ENCODE measurements at regions not wholly inside any gene's neighbourhood (a gene's known extent, or its start where the extent isn't known, plus 50 kb on each side); places are given as distances from the start of the nearest gene placed in this dataset.

DNA sequence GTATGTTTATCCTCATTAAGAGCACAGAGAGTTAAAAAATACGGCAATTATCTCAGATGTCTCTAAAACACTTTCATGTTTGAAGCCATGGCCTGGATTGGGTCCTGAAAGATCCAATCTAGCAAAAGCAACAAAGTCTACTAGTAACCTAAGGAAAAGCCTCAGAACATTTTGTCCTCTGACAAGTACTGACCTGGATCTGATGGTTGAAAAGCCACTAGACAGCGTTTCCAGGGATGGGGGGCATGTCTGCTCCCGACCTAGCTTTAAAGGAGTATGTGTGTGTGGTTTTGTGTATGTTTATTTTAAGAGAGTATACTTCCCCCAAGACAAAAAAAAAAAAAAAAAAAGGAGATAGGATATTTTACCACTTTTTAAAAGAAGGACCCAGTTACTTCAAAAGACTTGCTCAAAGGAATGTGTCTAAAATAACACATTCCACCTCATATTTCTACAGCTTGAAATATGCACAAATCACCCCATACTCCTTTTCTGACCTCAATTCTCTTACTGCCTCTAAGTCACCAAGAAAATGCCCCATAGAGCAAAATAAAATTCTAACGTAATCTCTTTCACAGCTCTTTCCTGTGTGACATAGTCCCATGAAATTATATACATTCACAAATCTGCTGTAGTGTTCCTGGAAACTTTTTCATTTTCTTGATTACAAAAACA is 189.0 kb upstream of the TTC29 start:
- H3K18ac ChIP-seq (ENCODE audit: extremely low read depth, low read length): no peak overlapping the region
- H2BK120ac ChIP-seq (replicated peaks; ENCODE audit: low read depth, low read length): no peak overlapping the region
- POLR2A ChIA-PET (ENCODE audit: partially characterized antibody): no interaction called here
- no peak for DNase-seq (ENCODE audit: low read depth in 1 of 2, low spot score in 2 of 2)
- H3K14ac ChIP-seq (ENCODE audit: insufficient read length): no peak overlapping the region
- H3K9ac ChIP-seq (replicated peaks in 1 of 4; ENCODE audit: extremely low read depth in 1 of 4, low read depth in 3 of 4, low read length in 3 of 4): no peak overlapping the region
- no peak overlapping the region for H2AK5ac ChIP-seq (ENCODE audit: low read depth, low read length)
- no peak overlapping the region for H2BK5ac ChIP-seq (ENCODE audit: low read depth, low read length)
- H2BK20ac ChIP-seq (ENCODE audit: low read length): no peak overlapping the region
- no peak overlapping the region for H3K4me3 ChIP-seq (ENCODE audit: extremely low read depth in 1 of 4, insufficient read depth in 2 of 4, low read depth in 3 of 4, low read length in 4 of 4)
- H3K4me2 ChIP-seq (ENCODE audit: insufficient read depth in 1 of 2, low read depth in 2 of 2, low read length in 2 of 2): no peak overlapping the region
- no peak overlapping the region for H3K23ac ChIP-seq (ENCODE audit: insufficient read length)
- H3K79me1 ChIP-seq (ENCODE audit: low read depth, low read length): no peaks in the 10 kb centered on the region
- H3K4ac ChIP-seq (replicated peaks; ENCODE audit: insufficient read length, low read depth, low read length): no peak overlapping the region
- no peak overlapping the region for H4K5ac ChIP-seq (ENCODE audit: insufficient read length, low read depth, low read length)
- H4K20me1 ChIP-seq (replicated peaks in 1 of 2; ENCODE audit: control insufficient read depth in 1 of 2, insufficient read depth in 2 of 2, low read length in 2 of 2): no peaks in the 10 kb centered on the region
- no peak overlapping the region for H2AFZ ChIP-seq (ENCODE audit: low read length)
- no peak overlapping the region for H4K91ac ChIP-seq (replicated peaks; ENCODE audit: insufficient read length, low read length)
- no peaks in the 10 kb centered on the region for H3K36me3 ChIP-seq (ENCODE audit: control insufficient read depth in 2 of 4, insufficient read depth in 4 of 4, low read length in 3 of 4)
- no peak overlapping the region for H2BK15ac ChIP-seq (ENCODE audit: low read length)
- no peak overlapping the region for H3K56ac ChIP-seq (replicated peaks; ENCODE audit: insufficient read length, low read depth, low read length)
- CTCF ChIA-PET (ENCODE audit: partially characterized antibody): no interaction called here
- H3K9me3 ChIP-seq (ENCODE audit: insufficient read depth in 2 of 2, low read depth in 1 of 2, low read length in 1 of 2): no peaks in the 10 kb centered on the region
- no peak for FAIRE-seq
- H4K8ac ChIP-seq (ENCODE audit: extremely low read depth, insufficient read depth, low read length): no peak overlapping the region
- no peak overlapping the region for H2BK12ac ChIP-seq (ENCODE audit: low read depth, low read length)
- no peaks in the 10 kb centered on the region for H3K27me3 ChIP-seq (replicated peaks in 1 of 4; ENCODE audit: control insufficient read depth in 3 of 4, extremely low read depth in 1 of 4, insufficient read depth in 3 of 4, low read length in 3 of 4)
- no peaks in the 10 kb centered on the region for H3K4me1 ChIP-seq (replicated peaks in 1 of 4; ENCODE audit: control insufficient read depth in 3 of 4, insufficient read depth in 4 of 4, low read length in 3 of 4)
- no peaks in the 10 kb centered on the region for H3K79me2 ChIP-seq (ENCODE audit: control insufficient read depth in 1 of 2, insufficient read depth in 2 of 2, low read length in 2 of 2)
- no peak overlapping the region for H3K27ac ChIP-seq (ENCODE audit: low read depth, low read length)
- H3K23me2 ChIP-seq (ENCODE audit: low read depth, low read length): no peaks in the 10 kb centered on the region
- 88% methylated on average over 4 of the region's 4 CpGs; no CpG with 5 or more reads in 1 of the 2 experiments for whole genome bisulfite sequencing, 2 experiments (ENCODE audit: extremely low coverage in 1 of 2, insufficient coverage in 1 of 2, insufficient read length in 1 of 2, insufficient replicate concordance in 2 of 2, low coverage in 1 of 2, low lambda C conversion rate in 2 of 2, missing lambda C conversion rate in 1 of 2)
- TF ChIP-seq, protein P1, sequence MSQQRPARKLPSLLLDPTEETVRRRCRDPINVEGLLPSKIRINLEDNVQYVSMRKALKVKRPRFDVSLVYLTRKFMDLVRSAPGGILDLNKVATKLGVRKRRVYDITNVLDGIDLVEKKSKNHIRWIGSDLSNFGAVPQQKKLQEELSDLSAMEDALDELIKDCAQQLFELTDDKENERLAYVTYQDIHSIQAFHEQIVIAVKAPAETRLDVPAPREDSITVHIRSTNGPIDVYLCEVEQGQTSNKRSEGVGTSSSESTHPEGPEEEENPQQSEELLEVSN (IDR thresholded peaks at IDR 0.05): no peak
- TF ChIP-seq RBBP5 (IDR thresholded peaks at IDR 0.05; ENCODE audit: borderline replicate concordance, low read depth, low read length) (no peak), BCL11A (IDR thresholded peaks at IDR 0.05; ENCODE audit: low read depth in 2 of 2, low read length in 2 of 2) (no peak), HDAC2 (IDR thresholded peaks at IDR 0.05; ENCODE audit: borderline replicate concordance in 1 of 2, low read depth in 2 of 2, low read length in 2 of 2) (no peak), YY1 (IDR thresholded peaks at IDR 0.05; ENCODE audit: low read depth, low read length) (no peak), KDM4A (IDR thresholded peaks at IDR 0.05; ENCODE audit: low read depth, low read length, severe bottlenecking) (no peak), BACH1 (IDR thresholded peaks at IDR 0.05; ENCODE audit: low read length) (no peak), SRF (IDR thresholded peaks at IDR 0.05; ENCODE audit: low read depth, low read length) (no peak), RAD21 (IDR thresholded peaks at IDR 0.05 in 1 of 2, conservative IDR thresholded peaks at IDR 0.05 in 1 of 2; ENCODE audit: low read depth in 2 of 2, low read length in 2 of 2) (no peak), GABPA (IDR thresholded peaks at IDR 0.05; ENCODE audit: borderline replicate concordance, insufficient read depth, low read length) (no peak), SP1 (IDR thresholded peaks at IDR 0.05; ENCODE audit: low read depth, low read length) (no peak), ASH2L (IDR thresholded peaks at IDR 0.05; ENCODE audit: low read length) (no peak), CREB1 (IDR thresholded peaks at IDR 0.05) (no peak), POLR2AphosphoS5 (IDR thresholded peaks at IDR 0.05; ENCODE audit: low read depth, low read length) (no peak)
